ENCODE measurements at regions not wholly inside any gene's neighbourhood (a gene's known extent, or its start where the extent isn't known, plus 50 kb on each side); places are given as distances from the start of the nearest gene placed in this dataset.

- FAIRE-seq = no peak
- CTCF ChIA-PET = no interaction called here
- no peaks in the 10 kb centered on the region for H3K9me3 ChIP-seq (replicated peaks; ENCODE audit: control insufficient read depth, insufficient read depth, low read length)
- H3K9me1 ChIP-seq (replicated peaks; ENCODE audit: control insufficient read depth, extremely low read depth, insufficient read depth, low read length) = no peaks in the 10 kb centered on the region
- BruUV-seq (replicated peaks) = no TSS peak
- POLR2A ChIA-PET = no interaction called here
- no peaks in the 10 kb centered on the region for H3K4me1 ChIP-seq (ENCODE audit: control insufficient read depth, extremely low read depth, insufficient read depth, low read length)
- H3K4me2 ChIP-seq (ENCODE audit: insufficient read depth, low read length) = no peak overlapping the region
- intact Hi-C loops (cut with micrococcal nuclease) = no loop called here
- H3K36me3 ChIP-seq (ENCODE audit: control insufficient read depth in 2 of 2, extremely low read depth in 1 of 2, insufficient read depth in 2 of 2, low read length in 2 of 2) = no peaks in the 10 kb centered on the region
- no peak overlapping the region for H3K4me3 ChIP-seq (replicated peaks in 1 of 3; ENCODE audit: insufficient read depth in 1 of 3, low read depth in 1 of 3, low read length in 3 of 3)
- no peaks in the 10 kb centered on the region for H4K20me1 ChIP-seq (replicated peaks; ENCODE audit: control insufficient read depth, extremely low read depth, insufficient read depth, low read length)
- DNase-seq (ENCODE audit: low read depth, low spot score) = no peak
- H3K27ac ChIP-seq (ENCODE audit: insufficient read depth, low read depth, low read length) = no peak overlapping the region
- TF ChIP-seq MYC (IDR thresholded peaks at IDR 0.05; ENCODE audit: low read depth, low read length) (no peak), FOS (IDR thresholded peaks at IDR 0.05; ENCODE audit: borderline replicate concordance, insufficient read depth, low read length) (no peak), GATA2 (IDR thresholded peaks at IDR 0.05; ENCODE audit: insufficient read depth, insufficient read length, low read depth, low read length) (no peak), EZH2 (IDR thresholded peaks at IDR 0.05; ENCODE audit: borderline replicate concordance, low read depth, low read length, severe bottlenecking) (no peak), JUN (IDR thresholded peaks at IDR 0.05; ENCODE audit: borderline replicate concordance, insufficient read depth, insufficient read length, low read depth) (no peak), CTCF (IDR thresholded peaks at IDR 0.05; ENCODE audit: extremely low read depth in 1 of 2, insufficient read depth in 1 of 2, low read depth in 1 of 2, low read length in 2 of 2) (no peak), POLR2AphosphoS5 (IDR thresholded peaks at IDR 0.05; ENCODE audit: insufficient read depth, low read depth, low read length) (no peak), MAX (IDR thresholded peaks at IDR 0.05; ENCODE audit: insufficient read depth, insufficient read length) (no peak), POLR2A (IDR thresholded peaks at IDR 0.05; ENCODE audit: low read depth, low read length) (no peak)
- no peak overlapping the region for H2AFZ ChIP-seq (ENCODE audit: low read depth, low read length)
- H3K79me2 ChIP-seq (ENCODE audit: control insufficient read depth, insufficient read depth, low read length) = no peaks in the 10 kb centered on the region
- H3K9ac ChIP-seq (replicated peaks; ENCODE audit: extremely low read depth, insufficient read depth, low read length) = no peak overlapping the region
- dilution Hi-C loops (cut with MboI; ENCODE audit: extremely low pct_ligation_motif_present, low sequenced_read_pairs) = no loop called here
- no peaks in the 10 kb centered on the region for H3K27me3 ChIP-seq (ENCODE audit: control insufficient read depth in 2 of 2, insufficient read depth in 2 of 2, low read length in 2 of 2)
Measured at GRCh38 chr2:225309516-225309915, 90.0 kb upstream of the NYAP2 start.

Data from endothelial cell of umbilical vein (primary cell).